KMS-11 (cell line): ENCODE measurements at regions not wholly inside any gene's neighbourhood (a gene's known extent, or its start where the extent isn't known, plus 50 kb on each side); places are given as distances from the start of the nearest gene placed in this dataset.

Source experiments
- H2AFZ ChIP-seq: fragments of 200-600 bp; sonication (generic); 2 replicates; pipeline ENCODE4 v1.6.1; 2016; ENCODE audit warnings: antibody characterized with exemption, mixed run types, low read depth
- H3K27ac ChIP-seq: fragments of 200-600 bp; sonication (generic); 2 replicates; pipeline ENCODE4 v1.6.1; 2016; ENCODE audit warnings: mild to moderate bottlenecking, mixed run types
- H3K27me3 ChIP-seq: fragments of 200-600 bp; sonication (generic); 2 replicates; pipeline ENCODE4 v1.6.1; 2017; ENCODE audit warnings: mild to moderate bottlenecking, low read depth, mixed run types, moderate library complexity; ENCODE audit not compliant: insufficient read depth
- H3K36me3 ChIP-seq: fragments of 200-600 bp; sonication (generic); 2 replicates; pipeline ENCODE4 v1.6.1; 2017; ENCODE audit warnings: mild to moderate bottlenecking, mixed run types; ENCODE audit not compliant: insufficient read depth
- H3K4me1 ChIP-seq: fragments of 200-600 bp; sonication (generic); 2 replicates; pipeline ENCODE4 v1.6.1; 2016; ENCODE audit warnings: mild to moderate bottlenecking, low read depth, mixed run types; ENCODE audit not compliant: poor library complexity, severe bottlenecking
- H3K4me2 ChIP-seq: fragments of 200-600 bp; sonication (generic); 2 replicates; pipeline ENCODE4 v1.7.0; 2016; ENCODE audit warnings: mild to moderate bottlenecking, mixed run types
- H3K4me3 ChIP-seq: fragments of 200-600 bp; sonication (generic); IDR thresholded peaks from 2 replicates; pipeline ENCODE4 v1.6.1; 2017; ENCODE audit warnings: low read depth, low read length, mixed read lengths; ENCODE audit not compliant: insufficient read depth
- H3K79me2 ChIP-seq: fragments of 200-600 bp; sonication (generic); 2 replicates; pipeline ENCODE4 v1.6.1; 2016; ENCODE audit warnings: low read depth, mixed run types; ENCODE audit not compliant: insufficient read depth
- H3K9ac ChIP-seq: fragments of 200-600 bp; sonication (generic); 2 replicates; pipeline ENCODE4 v1.6.1; 2016; ENCODE audit warnings: mild to moderate bottlenecking, mixed run types
- H4K20me1 ChIP-seq: fragments of 200-600 bp; sonication (generic); 2 replicates; pipeline ENCODE4 v1.6.1; 2016; ENCODE audit warnings: mild to moderate bottlenecking, mixed run types; ENCODE audit not compliant: insufficient read depth
- CTCF ChIP-seq: fragments of 200-600 bp; sonication (generic); conservative IDR thresholded peaks from 2 replicates; pipeline ENCODE4 v1.6.1; 2017; ENCODE audit warnings: low read depth, mild to moderate bottlenecking, antibody characterized with exemption, low read length, moderate library complexity, mixed read lengths

GRCh38 chr2:120520454-120520853 is 174.5 kb downstream of the INHBB start:
- H3K4me1 ChIP-seq: no peaks in the 10 kb centered on the region
- H2AFZ ChIP-seq: no peak overlapping the region
- no peaks in the 10 kb centered on the region for H3K79me2 ChIP-seq
- H3K9ac ChIP-seq: no peak overlapping the region
- H3K4me3 ChIP-seq: no peak overlapping the region
- no peak overlapping the region for H3K27ac ChIP-seq
- no peaks in the 10 kb centered on the region for H4K20me1 ChIP-seq
- TF ChIP-seq CTCF: no peak
- no peak overlapping the region for H3K4me2 ChIP-seq
- no peaks in the 10 kb centered on the region for H3K36me3 ChIP-seq
- H3K27me3 ChIP-seq: no peaks in the 10 kb centered on the region

DNA sequence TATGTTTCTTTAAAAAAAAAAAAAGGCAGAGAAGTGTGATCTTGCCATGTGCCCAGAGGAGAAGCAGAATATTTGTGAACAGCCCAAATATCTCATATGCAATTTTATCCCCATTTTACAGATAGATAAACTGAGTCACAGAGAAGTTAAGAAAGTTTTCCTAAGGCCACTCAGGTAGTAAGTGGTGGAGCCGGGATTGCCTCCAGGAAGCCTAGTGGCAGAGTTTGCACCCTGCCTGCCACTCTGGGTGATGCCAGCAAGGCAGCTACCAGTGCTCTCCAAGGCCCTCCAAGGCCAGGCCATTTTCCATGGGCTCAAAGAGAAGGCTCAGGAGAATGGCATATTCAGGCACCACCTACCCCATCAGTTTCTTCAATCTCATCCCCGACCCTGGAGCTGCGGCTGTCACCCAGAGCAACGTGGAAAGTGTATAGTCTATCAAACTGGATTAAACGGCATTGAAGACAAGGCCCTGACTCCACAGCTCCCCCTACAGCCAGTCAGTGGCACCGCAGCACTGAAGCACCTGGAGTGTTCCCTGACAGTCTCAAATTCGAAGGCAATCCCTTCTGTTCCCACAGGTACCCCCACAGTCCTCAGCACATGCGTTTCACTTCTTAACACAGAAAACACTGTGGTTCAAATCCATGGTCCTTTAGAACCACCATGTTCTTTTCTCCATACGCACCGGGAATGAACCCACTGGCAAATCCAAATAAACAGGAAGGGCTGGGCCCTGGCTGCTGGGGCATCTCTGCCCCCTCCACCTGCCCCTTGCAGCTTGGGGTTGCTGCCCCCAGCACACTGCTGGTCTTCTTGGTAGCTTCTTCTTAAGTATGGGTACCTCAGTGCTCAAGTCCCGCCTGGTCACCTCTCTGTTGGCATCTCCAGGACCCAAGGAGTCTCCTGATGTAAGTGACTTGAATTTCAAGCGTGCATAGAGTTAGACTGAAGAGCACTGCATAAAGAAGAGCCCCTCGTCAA is 175.3 kb downstream of the INHBB start:
- Histone ChIP-seq H2AFZ (no peak overlapping the region), H3K9ac (no peak overlapping the region), H3K4me2 (no peak overlapping the region), H4K20me1 (no peaks in the 10 kb centered on the region), H3K79me2 (no peaks in the 10 kb centered on the region), H3K27me3 (no peaks in the 10 kb centered on the region), H3K27ac (no peak overlapping the region), H3K4me3 (no peak overlapping the region), H3K36me3 (no peaks in the 10 kb centered on the region), H3K4me1 (no peaks in the 10 kb centered on the region)
- peak; percentile 53 for TF ChIP-seq CTCF

GRCh38 chr2:120522151-120522751 is 176.3 kb downstream of the INHBB start:
- H3K9ac ChIP-seq: no peak overlapping the region
- no peak overlapping the region for H3K27ac ChIP-seq
- no peaks in the 10 kb centered on the region for H3K79me2 ChIP-seq
- H3K27me3 ChIP-seq: no peaks in the 10 kb centered on the region
- H3K4me2 ChIP-seq: no peak overlapping the region
- H2AFZ ChIP-seq: no peak overlapping the region
- H3K4me3 ChIP-seq: no peak overlapping the region
- no peak for TF ChIP-seq CTCF
- no peaks in the 10 kb centered on the region for H4K20me1 ChIP-seq
- H3K4me1 ChIP-seq: no peaks in the 10 kb centered on the region
- no peaks in the 10 kb centered on the region for H3K36me3 ChIP-seq

DNA sequence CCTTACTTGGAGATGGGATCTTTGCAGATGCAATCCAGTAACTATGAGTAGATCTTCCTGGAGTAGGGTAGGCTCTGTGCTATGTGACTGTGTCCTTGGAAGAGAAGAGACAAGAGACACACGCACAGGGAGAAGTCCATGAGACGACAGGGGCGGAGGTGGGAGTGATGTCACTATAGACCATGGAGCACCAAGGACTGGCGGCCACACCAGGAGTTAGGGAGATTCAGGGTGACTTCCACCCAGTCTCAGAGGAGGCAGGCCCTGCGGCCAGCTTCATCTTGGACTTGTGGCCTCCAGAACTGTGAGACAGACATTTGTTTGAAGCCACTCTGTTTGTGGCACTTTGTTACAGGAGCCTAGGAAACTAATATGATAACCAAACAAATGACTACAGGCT is 177.8 kb downstream of the INHBB start:
- Histone ChIP-seq H3K36me3 (no peaks in the 10 kb centered on the region), H3K27me3 (no peaks in the 10 kb centered on the region), H3K79me2 (no peaks in the 10 kb centered on the region), H3K9ac (no peak overlapping the region), H3K4me3 (no peak overlapping the region), H2AFZ (no peak overlapping the region), H3K27ac (no peak overlapping the region), H3K4me2 (no peak overlapping the region), H3K4me1 (no peaks in the 10 kb centered on the region), H4K20me1 (no peaks in the 10 kb centered on the region)
- no peak for TF ChIP-seq CTCF
